NCI-H2196 (cell line): ENCODE measurements at regions not wholly inside any gene's neighbourhood (a gene's known extent, or its start where the extent isn't known, plus 50 kb on each side); places are given as distances from the start of the nearest gene placed in this dataset.

Source experiments
- DNase-seq: peaks from one replicate; lab custom pipeline; 2025; ENCODE audit not compliant: unreplicated experiment; lab: John Stamatoyannopoulos, UW

- DNase-seq, result no peak
These were observed 87.9 kb downstream of the RHOU start for GRCh38 chr1:228823200-228823599.

- no peak for DNase-seq
These were observed 89.1 kb downstream of the RHOU start for GRCh38 chr1:228824366-228824765.

GRCh38 chr1:228825041-228825440, 89.8 kb downstream of the RHOU start:
- no peak for DNase-seq

- no peak for DNase-seq
These were observed 90.7 kb downstream of the RHOU start for GRCh38 chr1:228825840-228826484.

GRCh38 chr1:228827019-228827418, 91.7 kb downstream of the RHOU start:
- no peak for DNase-seq

GRCh38 chr1:228828151-228828550, 92.9 kb downstream of the RHOU start:
- DNase-seq, result no peak

- no peak for DNase-seq
These were observed 95.1 kb downstream of the RHOU start for GRCh38 chr1:228830185-228830953.

- DNase-seq, result no peak
These were observed 95.7 kb downstream of the RHOU start for GRCh38 chr1:228830954-228831481.

GRCh38 chr1:228833911-228834688, 98.8 kb downstream of the RHOU start:
- no peak for DNase-seq

- no peak for DNase-seq
These were observed 100.2 kb downstream of the RHOU start for GRCh38 chr1:228835456-228835855.

- no peak for DNase-seq
These were observed 100.6 kb downstream of the RHOU start for GRCh38 chr1:228835911-228836310.

- DNase-seq, result no peak
These were observed 101.1 kb downstream of the RHOU start for GRCh38 chr1:228836427-228836826.

GRCh38 chr1:228837032-228837431, 101.8 kb downstream of the RHOU start:
- DNase-seq, result no peak

- DNase-seq, result peak; percentile 78
These were observed 102.8 kb downstream of the RHOU start for GRCh38 chr1:228837817-228838716.

- no peak for DNase-seq
These were observed 103.6 kb downstream of the RHOU start for GRCh38 chr1:228838717-228839500.

- no peak for DNase-seq
These were observed 104.4 kb downstream of the RHOU start for GRCh38 chr1:228839656-228840055.

GRCh38 chr1:228841632-228842031, 106.4 kb downstream of the RHOU start:
- no peak for DNase-seq

GRCh38 chr1:228842094-228842775, 107.0 kb downstream of the RHOU start:
- no peak for DNase-seq

GRCh38 chr1:228845101-228845500, 109.8 kb downstream of the RHOU start:
- DNase-seq, result no peak
